WTC11 (cell line): ENCODE measurements at regions not wholly inside any gene's neighbourhood (a gene's known extent, or its start where the extent isn't known, plus 50 kb on each side); places are given as distances from the start of the nearest gene placed in this dataset.

Experiments used
- FOXK1 ChIP-seq: sonication (generic); formaldehyde crosslinking; IDR thresholded peaks from 2 replicates; pipeline ENCODE4 v1.8.0; 2022; ENCODE audit warnings: mild to moderate bottlenecking, moderate library complexity, missing genetic modification reagents
- FOXP1 ChIP-seq: sonication (generic); formaldehyde crosslinking; IDR thresholded peaks from 2 replicates; pipeline ENCODE4 v1.8.0; 2022; ENCODE audit warnings: missing genetic modification reagents, mild to moderate bottlenecking, moderate library complexity, borderline replicate concordance
- JUN ChIP-seq: sonication (generic); formaldehyde crosslinking; IDR thresholded peaks from 2 replicates; pipeline ENCODE4 v1.8.0; 2023; ENCODE audit warnings: mild to moderate bottlenecking, missing genetic modification reagents
- SMAD3 ChIP-seq: sonication (generic); formaldehyde crosslinking; IDR thresholded peaks from 2 replicates; pipeline ENCODE4 v1.8.0; 2022; ENCODE audit warnings: missing genetic modification reagents, mild to moderate bottlenecking, borderline replicate concordance
- TP53 ChIP-seq: sonication (generic); formaldehyde crosslinking; IDR thresholded peaks from 2 replicates; pipeline ENCODE4 v1.8.1; 2023; ENCODE audit warnings: mild to moderate bottlenecking, missing genetic modification reagents
- ZNF138 ChIP-seq: sonication (generic); formaldehyde crosslinking; conservative IDR thresholded peaks from 2 replicates; pipeline ENCODE4 v1.8.1; 2022; ENCODE audit warnings: mild to moderate bottlenecking, moderate library complexity, missing genetic modification reagents
- TF ChIP-seq, protein P1 (sequence below): fragments of 200-600 bp; IDR thresholded peaks from 2 replicates; pipeline ENCODE4 v1.8.0; 2022; ENCODE audit warnings: antibody characterized with exemption
- TF ChIP-seq, protein P2 (sequence below): sonication (generic); formaldehyde crosslinking; IDR thresholded peaks from 2 replicates; pipeline ENCODE4 v1.8.1; 2023; ENCODE audit warnings: mild to moderate bottlenecking, moderate library complexity, missing genetic modification reagents
- TF ChIP-seq, protein P3 (sequence below): sonication (generic); formaldehyde crosslinking; IDR thresholded peaks from 2 replicates; pipeline ENCODE4 v1.8.0; 2022; ENCODE audit warnings: mild to moderate bottlenecking, missing genetic modification reagents
- TF ChIP-seq, protein P4 (sequence below): sonication (generic); formaldehyde crosslinking; IDR thresholded peaks from 2 replicates; pipeline ENCODE4 v1.8.1; 2023; ENCODE audit warnings: mild to moderate bottlenecking, missing genetic modification reagents, moderate library complexity
- TF ChIP-seq, protein P5 (sequence below): sonication (generic); formaldehyde crosslinking; IDR thresholded peaks from 2 replicates; pipeline ENCODE4 v1.8.0; 2022; ENCODE audit warnings: missing genetic modification reagents

DNA sequence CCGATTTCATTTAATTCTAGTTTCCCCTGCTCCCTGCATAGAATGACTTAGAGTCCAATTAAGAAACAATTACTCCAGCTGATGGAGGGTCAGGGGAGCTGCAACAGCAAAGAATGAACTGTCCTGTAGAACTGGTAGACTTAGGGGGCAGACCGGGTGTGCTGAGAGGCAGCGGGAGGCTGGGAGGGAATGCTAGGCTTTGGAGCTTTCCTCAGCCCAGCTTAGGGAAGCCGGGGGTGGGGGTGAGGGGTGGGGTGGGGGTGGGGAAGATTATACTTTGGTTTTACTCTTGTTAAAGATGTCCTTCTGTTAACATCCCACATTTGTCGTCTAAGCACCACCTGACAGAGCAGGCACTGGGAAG lies 458.6 kb upstream of the ASIC2 start:
- TF ChIP-seq, protein P1, sequence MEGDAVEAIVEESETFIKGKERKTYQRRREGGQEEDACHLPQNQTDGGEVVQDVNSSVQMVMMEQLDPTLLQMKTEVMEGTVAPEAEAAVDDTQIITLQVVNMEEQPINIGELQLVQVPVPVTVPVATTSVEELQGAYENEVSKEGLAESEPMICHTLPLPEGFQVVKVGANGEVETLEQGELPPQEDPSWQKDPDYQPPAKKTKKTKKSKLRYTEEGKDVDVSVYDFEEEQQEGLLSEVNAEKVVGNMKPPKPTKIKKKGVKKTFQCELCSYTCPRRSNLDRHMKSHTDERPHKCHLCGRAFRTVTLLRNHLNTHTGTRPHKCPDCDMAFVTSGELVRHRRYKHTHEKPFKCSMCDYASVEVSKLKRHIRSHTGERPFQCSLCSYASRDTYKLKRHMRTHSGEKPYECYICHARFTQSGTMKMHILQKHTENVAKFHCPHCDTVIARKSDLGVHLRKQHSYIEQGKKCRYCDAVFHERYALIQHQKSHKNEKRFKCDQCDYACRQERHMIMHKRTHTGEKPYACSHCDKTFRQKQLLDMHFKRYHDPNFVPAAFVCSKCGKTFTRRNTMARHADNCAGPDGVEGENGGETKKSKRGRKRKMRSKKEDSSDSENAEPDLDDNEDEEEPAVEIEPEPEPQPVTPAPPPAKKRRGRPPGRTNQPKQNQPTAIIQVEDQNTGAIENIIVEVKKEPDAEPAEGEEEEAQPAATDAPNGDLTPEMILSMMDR: no peak
- TF ChIP-seq, protein P2, sequence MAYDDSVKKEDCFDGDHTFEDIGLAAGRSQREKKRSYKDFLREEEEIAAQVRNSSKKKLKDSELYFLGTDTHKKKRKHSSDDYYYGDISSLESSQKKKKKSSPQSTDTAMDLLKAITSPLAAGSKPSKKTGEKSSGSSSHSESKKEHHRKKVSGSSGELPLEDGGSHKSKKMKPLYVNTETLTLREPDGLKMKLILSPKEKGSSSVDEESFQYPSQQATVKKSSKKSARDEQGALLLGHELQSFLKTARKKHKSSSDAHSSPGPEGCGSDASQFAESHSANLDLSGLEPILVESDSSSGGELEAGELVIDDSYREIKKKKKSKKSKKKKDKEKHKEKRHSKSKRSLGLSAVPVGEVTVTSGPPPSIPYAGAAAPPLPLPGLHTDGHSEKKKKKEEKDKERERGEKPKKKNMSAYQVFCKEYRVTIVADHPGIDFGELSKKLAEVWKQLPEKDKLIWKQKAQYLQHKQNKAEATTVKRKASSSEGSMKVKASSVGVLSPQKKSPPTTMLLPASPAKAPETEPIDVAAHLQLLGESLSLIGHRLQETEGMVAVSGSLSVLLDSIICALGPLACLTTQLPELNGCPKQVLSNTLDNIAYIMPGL: no peak
- TF ChIP-seq, protein P3, sequence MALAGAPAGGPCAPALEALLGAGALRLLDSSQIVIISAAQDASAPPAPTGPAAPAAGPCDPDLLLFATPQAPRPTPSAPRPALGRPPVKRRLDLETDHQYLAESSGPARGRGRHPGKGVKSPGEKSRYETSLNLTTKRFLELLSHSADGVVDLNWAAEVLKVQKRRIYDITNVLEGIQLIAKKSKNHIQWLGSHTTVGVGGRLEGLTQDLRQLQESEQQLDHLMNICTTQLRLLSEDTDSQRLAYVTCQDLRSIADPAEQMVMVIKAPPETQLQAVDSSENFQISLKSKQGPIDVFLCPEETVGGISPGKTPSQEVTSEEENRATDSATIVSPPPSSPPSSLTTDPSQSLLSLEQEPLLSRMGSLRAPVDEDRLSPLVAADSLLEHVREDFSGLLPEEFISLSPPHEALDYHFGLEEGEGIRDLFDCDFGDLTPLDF (CRISPR knock-in tag): no peak
- TF ChIP-seq TP53 (CRISPR knock-in tag) (no peak), JUN (CRISPR knock-in tag) (no peak), FOXP1 (CRISPR knock-in tag) (no peak), SMAD3 (CRISPR knock-in tag) (no peak), ZNF138 (CRISPR knock-in tag) (no peak), FOXK1 (CRISPR knock-in tag) (no peak)
- TF ChIP-seq, protein P4, sequence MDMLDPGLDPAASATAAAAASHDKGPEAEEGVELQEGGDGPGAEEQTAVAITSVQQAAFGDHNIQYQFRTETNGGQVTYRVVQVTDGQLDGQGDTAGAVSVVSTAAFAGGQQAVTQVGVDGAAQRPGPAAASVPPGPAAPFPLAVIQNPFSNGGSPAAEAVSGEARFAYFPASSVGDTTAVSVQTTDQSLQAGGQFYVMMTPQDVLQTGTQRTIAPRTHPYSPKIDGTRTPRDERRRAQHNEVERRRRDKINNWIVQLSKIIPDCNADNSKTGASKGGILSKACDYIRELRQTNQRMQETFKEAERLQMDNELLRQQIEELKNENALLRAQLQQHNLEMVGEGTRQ (CRISPR knock-in tag): no peak
- TF ChIP-seq, protein P5, sequence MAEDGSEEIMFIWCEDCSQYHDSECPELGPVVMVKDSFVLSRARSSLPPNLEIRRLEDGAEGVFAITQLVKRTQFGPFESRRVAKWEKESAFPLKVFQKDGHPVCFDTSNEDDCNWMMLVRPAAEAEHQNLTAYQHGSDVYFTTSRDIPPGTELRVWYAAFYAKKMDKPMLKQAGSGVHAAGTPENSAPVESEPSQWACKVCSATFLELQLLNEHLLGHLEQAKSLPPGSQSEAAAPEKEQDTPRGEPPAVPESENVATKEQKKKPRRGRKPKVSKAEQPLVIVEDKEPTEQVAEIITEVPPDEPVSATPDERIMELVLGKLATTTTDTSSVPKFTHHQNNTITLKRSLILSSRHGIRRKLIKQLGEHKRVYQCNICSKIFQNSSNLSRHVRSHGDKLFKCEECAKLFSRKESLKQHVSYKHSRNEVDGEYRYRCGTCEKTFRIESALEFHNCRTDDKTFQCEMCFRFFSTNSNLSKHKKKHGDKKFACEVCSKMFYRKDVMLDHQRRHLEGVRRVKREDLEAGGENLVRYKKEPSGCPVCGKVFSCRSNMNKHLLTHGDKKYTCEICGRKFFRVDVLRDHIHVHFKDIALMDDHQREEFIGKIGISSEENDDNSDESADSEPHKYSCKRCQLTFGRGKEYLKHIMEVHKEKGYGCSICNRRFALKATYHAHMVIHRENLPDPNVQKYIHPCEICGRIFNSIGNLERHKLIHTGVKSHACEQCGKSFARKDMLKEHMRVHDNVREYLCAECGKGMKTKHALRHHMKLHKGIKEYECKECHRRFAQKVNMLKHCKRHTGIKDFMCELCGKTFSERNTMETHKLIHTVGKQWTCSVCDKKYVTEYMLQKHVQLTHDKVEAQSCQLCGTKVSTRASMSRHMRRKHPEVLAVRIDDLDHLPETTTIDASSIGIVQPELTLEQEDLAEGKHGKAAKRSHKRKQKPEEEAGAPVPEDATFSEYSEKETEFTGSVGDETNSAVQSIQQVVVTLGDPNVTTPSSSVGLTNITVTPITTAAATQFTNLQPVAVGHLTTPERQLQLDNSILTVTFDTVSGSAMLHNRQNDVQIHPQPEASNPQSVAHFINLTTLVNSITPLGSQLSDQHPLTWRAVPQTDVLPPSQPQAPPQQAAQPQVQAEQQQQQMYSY: no peak
